ENCODE measurements at regions not wholly inside any gene's neighbourhood (a gene's known extent, or its start where the extent isn't known, plus 50 kb on each side); places are given as distances from the start of the nearest gene placed in this dataset.

DNA sequence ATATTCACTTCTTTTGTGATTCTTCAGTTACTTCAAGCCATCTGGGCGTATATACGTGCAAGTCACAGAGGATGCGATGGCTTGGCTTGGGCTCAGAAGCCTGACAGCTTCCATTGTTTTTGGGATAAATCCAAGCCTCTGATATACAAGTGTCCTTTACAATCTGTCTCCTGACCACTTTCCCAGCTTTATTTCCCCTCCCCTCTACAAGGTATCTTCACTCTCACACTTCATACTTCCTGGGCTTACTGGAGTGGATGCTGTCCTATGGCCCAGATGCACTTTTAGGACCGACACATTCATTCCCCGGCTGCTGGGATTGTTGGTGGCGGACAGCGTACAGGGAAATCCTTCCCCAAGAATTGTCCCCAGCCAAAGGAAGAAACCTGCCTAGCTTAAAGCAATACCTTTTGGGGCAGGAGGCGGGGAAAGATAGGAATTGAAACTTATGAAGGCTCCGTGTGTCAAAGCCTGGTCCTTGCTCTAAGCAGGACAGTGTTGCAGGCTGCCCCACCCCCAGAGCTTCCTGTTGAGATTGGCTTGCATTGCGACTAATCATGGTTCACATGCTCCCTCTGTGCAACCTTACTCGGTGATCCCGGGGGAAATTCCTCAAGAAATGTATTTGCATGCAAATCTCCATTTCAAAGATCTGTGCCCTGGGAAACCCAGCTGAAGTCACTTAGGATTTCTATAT is 802.9 kb upstream of the ID2 start:
- DNase-seq = no peak

DNA sequence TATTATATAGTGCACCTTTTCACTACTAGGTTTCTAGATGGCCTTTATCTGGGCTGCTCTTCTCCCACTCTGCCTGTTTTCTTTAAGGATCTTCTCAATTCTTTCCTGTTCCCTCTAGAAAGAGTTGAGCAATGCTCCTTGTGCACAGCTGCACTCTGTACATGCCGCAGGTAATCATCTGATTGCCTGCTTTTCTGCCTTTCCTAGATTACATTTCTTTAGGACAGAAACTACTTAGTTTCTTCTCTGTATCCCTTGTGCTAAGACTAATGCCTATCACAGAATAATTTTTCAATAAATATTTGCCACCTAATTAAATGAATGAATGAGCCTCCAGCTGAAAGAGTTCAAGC is 802.4 kb upstream of the ID2 start:
- DNase-seq = no peak

DNA sequence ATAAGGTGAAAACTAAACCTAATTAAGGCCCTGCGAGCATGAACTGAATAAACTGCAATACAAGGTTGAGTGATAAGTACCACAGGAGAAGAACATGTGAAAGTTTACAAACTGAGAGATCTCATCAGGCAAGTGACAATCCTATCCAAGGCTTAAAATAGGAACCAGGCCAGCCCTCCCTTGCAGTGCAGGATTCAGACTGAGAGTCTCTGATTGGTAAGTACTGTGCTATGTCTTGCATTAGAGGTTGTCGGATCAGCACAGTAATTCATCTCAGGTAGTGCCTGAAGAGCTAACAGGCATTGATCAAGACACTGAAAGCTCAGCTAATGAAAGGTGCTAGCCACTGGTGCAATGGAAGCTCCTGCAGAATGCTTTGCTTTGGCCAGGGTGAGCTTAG is 801.7 kb upstream of the ID2 start:
- DNase-seq = no peak

DNA sequence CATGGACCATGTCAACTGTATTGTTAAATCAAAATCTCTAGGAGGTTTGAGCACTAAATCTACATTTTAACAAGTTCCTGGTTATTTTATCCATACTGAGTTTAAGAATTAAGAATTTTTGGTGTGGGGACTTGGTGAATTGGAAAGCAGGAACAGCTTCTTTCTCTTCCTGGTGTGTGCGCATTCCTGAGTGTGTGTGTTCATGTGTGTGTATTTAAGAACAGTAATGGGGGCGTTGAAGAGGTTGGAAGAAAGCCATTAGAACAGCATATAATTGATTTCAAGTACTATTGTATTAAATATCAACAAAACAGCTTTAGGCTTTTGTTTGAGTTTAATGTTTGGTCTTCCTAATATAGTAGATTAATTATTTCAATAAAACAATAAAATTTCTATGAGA is 801.3 kb upstream of the ID2 start:
- DNase-seq = no peak

DNA sequence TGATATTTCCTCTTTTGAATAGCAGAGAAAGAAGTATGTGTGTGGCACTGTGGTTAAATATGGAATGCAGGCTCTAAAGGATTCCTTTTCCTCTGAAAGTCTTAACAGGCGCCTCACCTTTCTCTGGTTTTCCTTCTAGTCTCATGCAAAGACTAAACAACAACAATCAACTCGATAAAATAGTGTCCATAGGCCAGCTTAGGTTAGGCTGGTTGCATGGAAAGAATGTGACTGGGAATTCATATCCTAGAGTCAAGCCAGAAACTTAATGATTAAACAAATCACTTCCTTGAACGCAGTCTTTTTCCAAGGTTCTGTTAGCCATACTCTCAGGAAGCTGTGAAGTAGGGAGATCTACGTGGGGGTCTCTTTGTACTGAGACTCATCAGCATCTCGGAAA is 800.8 kb upstream of the ID2 start:
- DNase-seq = no peak

DNA sequence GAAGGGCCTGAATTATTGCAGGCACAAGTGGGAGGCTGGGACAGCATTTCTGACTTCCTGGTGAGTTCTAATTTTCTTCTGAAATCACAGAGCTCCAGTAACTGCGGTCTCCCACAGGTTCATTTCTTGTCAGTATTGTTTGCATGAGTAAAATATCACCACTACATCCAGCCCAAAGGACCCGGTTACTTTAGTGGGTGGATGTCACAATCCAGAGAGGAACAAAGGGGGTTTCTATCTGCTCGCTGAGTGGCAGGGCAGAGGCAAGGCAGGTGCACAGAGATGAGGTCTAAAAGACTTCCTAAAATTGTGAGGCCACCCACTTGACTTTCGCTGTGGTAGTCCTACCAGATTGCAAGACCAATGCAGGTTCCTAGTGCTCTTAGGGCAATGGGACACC is 800.4 kb upstream of the ID2 start:
- DNase-seq = no peak

DNA sequence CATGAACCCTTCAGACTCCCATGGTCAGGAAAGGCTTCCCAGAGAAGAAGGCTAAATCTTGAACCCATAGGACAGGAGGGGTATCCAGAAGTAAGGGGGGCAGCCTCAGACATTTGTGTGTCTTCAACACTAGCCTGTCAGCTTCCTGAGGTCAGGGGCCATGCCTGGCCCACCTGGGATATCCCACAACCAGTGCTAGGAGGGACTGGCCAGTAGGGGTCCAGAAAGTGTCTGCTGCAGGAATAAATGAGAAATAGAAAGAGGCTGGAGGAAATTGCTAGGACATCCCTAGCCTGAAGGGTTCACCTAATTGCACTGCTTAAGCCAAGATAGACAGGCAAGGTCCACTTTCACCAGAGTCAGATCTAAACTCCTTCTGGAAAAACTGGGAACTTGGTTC is 799.6 kb upstream of the ID2 start:
- no peak for DNase-seq

DNA sequence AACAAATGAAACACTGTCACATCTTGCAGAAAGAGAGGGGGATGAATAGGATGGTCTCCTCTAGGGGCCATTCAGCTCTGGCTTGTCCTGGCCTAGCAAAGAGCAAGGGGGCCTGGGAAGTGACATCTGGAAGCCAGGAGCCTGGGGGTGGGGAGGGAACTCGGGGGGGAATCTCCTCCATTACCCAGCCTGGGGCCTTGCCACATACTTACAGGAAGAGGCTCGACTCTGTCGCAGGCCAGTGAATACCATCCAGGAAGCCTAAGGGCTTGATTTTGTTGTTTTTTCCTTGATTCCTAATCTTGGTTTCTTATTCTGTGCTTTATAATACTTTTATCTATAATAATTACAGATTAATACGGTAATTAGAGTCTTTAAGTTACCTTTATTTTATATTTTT is 797.5 kb upstream of the ID2 start:
- DNase-seq = no peak

DNA sequence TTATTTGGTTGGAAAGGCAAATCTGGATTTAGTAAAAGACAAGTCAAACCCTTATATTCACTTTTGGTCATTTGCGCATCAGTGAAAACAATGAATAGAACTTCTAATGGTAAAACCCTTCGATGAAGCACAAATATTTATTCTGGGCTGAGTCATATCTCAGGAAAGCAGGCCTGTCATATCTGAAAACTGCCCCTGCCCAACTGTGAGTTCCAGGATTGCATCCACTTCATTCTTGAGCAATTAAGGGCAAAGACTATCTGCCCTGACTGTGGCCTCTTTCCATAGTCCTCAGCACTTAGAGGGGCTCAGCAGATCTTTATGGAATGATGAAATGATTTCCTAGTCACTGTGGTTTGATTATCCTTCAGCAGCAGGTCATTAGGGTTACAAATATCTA is 795.2 kb upstream of the ID2 start:
- no peak for DNase-seq

DNA sequence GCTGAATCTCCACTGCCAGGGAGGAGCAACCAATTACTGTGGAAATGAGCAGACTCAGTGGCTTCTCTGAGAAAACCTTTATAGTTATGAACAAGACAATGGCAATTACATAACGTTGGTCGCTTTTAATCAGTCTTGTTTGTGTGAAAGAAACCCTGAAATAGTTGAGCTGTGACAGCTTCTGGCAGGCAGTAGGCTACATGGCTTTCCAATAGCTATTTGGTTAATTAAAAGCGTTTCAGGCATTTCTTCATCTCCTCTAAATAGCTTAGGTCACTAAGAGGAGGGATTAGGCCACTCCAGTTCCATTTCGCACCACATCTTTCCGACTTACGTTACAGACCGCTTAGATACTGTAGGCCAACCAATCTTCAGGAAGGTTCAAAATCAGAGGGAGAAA is 794.4 kb upstream of the ID2 start:
- no peak for DNase-seq

DNA sequence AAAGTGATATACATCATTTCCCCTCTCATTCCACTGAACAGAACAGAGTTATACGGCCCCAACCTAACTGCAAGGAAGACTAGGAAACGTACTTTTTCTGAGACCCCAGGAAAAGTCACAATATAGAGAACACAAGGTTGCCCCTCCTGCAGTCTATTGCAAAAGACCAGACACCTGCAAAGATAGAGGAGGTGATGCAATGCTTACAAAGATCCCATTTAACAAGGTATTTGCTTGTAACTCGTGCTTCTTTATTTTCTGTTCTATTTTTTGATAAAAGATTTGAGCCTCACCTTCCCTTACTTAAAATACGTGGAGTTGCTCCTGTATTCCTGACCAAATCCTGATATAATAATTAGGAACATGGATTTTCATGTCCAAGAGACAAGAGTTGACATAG is 793.0 kb upstream of the ID2 start:
- no peak for DNase-seq

DNA sequence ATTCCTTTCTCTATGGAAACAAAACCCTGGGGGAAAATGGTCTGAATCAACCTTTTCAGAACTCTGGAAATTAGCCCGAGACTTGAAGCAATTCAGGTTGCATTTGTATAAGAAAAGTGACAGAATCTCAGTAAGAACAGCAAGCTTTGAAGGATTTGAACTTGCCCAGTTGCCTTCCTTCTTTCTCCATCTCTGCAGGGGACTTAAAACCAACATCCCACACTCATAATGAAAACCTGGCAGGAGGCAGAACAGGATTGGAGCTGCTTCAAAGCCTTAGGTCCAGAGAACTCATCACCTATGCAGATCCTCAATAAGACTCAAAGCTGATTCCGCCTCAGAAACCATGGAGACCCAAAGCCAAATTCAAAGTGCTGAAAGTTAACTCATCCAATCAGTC is 790.5 kb upstream of the ID2 start:
- no peak for DNase-seq

DNA sequence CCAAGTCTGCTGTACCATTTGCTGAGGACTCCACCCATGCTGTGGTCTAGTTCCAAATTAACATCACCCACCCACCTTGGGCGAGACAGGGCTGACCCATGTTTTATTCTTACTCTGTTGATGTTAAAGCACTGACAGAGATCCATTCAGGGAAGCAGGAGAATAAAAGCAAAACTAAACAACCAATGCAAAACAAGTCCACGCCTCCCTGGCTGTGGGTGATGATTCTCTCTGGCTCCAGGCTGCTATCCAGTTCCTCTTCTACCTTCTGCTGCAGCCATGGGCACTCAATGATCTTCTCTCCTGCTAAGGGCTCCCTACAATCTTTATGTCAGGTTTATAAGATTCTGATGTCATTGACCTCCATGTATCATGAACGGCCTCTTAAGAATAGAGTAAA is 786.6 kb upstream of the ID2 start:
- DNase-seq = no peak

DNA sequence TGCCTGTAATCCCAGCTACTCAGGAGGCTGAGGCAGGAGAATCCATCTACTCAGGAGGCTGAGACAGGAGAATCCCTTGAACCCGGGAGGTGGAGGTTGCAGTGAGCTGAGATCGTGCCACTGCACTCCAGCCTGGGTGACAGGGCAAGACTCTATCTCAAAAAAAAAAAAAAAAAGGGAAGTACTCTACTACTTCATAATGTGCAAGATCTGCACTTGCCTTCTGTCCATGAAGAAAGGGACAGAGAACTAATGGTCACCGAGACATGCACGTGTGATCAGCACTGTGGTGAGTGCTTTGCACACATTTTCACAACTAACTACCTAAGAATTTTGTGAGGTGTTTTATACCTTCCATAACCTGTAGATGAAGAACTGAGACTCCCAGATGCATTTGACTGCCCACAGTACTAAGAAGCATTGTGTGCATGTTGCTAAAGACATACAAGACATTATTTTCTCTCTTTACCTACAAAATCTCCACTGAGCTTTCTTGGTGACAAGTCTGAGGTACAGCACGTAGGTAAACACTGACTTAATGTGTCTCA is 784.8 kb upstream of the ID2 start:
- peak; percentile 1 for DNase-seq

DNA sequence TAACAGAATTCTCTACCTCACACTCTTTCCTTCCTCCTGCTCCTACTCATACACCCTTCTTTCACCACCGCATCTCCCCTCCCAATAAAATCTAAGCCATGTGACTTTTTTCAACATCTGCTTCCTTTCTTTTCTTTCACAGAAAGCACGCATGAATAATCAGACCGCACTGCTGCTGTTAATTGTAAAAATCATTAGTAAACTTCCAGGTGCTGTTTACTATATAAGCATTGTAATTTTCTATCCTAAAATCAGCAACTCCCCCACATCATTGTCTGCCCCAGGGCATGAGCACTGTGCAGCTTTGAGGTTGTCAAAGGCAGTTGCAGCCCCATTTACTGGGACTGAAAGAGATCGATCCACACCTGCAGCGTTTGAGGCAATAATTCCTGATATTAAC is 782.6 kb upstream of the ID2 start:
- DNase-seq = no peak

DNA sequence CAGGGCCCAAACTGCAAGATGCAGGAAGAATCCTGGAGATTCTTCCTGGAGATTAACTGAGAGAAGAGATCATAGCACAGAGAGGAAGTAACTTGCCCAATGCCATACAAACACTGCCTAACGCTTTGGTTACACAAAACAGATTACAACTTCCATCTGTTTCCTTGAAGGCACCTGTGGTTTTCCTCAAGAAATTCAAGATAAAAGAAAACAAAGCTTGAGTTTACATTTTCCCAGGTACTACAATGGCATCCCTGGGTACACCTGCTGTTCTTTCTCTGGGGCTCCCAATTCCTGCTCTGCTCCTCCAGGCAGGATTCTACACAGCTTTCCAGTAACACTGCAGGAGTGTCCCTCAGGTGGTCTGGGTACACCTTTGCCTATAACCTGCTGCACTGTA is 781.9 kb upstream of the ID2 start:
- DNase-seq = no peak

DNA sequence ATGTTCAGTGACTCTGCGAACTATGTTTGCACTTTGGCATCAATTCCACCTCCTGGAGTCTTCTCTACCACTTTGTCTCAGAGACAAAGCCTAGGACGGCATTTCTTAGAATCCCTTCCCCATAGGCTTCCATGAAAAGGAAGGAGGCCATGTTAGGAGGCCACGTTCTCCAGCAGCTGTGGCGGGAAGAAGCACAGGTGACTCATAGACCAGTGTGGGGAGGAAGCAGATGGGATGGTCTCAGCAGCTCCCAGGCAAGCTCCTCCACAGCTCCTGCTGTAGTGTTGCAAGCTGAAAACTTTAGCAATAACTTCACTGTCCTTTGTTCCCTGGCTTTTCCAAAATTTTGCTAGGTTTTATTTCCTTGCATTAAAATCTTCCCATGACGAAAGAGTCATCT is 781.3 kb upstream of the ID2 start:
- no peak for DNase-seq

DNA sequence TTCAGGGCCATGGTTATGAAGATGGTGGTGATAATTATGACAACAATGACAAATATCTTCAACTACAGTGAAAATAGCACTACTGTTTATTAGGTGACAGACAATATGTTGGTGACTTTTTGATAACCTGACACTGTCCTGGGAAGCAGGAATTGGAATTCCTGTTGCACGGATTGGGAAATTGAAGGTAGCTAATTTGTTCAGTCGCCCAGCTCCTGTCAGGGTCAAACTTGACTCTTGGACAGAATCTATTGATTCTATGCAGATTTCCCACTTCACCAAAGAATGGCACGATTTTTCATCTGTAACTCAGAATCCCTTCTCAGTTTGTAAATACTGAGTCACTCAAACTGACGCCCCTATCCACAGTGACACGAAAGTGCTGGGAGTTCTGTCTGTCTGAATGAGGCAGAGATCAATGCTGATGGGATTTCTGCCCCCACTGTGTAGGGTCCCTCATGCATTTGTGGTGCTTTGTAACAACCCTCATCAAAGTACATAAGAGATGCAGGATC is 779.5 kb upstream of the ID2 start:
- no peak for DNase-seq

DNA sequence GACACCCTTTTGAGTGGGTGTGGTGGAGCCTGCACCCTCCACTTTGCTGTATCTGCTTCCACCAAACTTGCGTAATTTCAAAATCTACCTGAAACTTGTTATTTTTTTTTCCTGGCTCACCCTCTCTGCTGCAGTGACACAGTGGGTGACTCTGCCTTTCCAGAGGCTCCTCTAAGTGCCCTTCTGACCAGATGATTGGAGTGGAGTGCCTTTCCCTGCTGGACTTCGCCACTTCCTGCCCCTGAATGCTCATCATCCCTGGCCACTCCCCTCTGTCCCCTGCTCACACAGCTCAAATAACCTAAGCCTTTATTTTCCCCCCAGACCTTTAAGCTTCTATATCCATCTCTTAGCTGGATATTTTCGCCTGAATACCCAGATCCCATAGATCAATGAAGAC is 777.5 kb upstream of the ID2 start:
- no peak for DNase-seq

DNA sequence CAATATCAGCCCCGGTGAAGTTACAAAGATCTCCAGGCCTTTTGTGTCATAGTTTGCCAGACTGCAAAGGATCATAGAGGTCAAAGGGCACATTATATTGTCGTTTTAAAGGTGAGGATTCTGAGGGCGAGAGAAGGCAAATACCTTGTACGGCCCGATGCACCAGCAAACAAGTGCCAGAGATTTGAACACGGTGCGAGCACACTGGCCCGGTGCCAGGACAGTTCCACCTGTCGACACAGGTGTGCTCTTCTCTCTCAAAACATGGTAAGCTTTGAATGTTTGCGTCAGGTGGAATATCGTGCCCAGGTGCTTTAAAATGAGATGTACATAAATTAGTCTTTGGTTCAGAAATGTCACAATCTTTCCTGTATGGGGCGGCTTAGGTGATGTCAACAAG is 776.1 kb upstream of the ID2 start:
- no peak for DNase-seq

DNA sequence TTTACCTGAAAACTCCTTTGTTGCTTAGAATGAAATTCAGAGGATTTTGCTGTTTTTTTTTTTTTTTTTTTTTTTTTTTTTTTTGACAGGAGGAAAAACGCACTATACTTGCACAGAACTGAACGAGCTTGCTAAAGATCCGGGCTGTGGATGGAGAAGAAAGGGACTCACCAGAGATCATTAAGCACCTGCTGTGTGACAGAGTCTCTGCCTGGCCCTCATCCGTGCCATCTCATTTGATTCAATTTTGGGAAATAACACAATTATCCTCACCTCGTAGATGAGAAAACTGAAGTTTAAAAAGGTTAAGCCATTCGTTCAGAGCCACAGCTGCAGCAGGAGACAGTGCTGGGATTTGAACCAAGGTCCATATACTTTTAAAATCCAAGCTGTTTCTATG is 775.4 kb upstream of the ID2 start:
- DNase-seq = no peak

DNA sequence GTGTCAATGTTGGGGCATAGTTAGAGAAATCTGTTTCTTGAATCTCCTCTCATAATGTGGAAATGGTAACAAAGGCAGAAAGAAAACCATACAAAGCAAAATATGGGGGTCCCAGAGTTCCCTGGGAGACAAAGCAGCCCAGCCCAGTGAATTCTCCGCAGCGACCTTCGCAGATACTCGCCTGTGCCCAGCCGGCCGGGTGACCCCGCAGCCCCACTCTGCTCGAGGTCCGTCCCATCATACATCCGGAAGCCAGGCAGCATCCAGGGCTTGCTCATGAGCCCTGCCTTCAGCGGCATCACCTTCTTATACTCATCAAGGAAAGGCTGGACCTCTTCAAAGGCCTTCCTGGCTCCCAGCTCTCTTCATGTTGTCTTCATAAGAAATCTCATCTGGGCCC is 774.8 kb upstream of the ID2 start:
- no peak for DNase-seq

DNA sequence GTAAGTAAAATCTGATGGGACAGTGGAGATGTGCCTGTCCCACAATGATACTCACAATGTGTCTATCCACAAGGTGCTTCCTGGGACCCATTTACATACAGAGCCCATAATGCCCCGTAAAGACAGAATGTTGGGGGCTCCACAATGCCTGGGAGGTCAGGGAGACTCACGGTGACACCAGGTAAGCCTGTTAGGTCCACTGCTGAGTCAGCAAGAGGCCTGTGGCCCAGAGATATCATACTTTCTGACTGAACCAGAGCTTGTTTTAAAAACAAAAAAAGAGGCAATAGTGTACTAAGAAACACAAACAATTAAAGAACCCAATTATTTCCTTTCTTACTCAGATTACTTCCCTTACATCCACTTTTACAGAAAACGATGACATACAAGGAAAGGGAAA is 771.1 kb upstream of the ID2 start:
- DNase-seq = no peak

DNA sequence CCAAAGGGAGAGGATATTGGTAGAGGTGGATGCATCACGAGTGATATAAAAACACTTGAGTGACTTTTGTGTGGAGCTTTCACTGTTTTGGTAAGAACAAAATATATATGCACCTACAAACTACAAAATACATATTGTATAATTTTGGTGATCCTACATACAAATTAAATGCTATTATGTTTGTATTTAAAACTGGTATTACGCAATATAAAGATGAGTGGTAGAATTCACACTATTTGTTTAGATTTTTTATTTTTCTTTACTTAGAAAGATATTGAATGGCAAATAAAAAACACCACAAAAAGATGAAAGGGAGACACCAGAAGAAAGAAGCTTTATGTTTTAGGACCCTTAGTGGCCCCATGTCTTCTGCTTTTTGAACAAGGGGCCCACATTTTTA is 770.7 kb upstream of the ID2 start:
- DNase-seq = no peak

DNA sequence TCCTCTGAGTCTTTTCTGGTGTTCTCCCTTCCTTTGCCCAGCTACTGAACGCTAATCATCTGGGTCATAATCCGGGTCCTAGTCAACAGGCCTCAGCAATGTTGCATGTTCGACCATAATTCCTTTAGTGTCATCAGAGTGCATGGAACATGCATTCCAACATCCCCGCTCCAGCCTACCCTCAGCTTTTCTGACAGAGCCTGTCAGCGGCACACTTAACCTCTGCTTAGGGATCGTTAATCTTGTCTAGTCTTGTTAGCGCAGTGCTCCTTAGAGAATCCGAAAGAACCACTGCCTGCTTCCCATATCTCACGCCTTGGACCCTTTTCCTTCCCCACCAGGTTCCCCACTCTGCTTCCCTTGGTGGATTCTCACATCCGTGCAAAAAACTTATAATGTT is 767.9 kb upstream of the ID2 start:
- no peak for DNase-seq
